ENCODE measurements at regions not wholly inside any gene's neighbourhood (a gene's known extent, or its start where the extent isn't known, plus 50 kb on each side); places are given as distances from the start of the nearest gene placed in this dataset.

DNA sequence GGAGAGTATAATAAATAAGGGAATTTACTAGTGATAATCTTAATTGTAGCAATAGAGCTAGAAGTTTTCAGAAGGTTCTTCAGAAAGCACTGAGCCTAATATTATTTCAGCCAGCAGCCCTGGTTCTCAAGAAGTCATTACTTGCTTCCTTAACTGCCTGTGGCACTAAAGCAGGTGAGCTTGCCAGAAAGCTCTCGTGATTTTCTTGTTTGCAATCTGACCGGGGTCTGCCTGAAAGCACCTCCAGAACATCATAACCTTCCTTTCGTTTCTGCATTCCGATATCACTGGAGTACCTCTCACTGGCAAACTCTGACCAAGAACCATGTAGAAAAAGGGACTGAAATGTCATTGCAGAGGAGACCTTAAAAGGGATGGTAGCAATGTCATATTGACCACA lies 510.3 kb downstream of the ZIC1 start:
- Histone ChIP-seq H3K36me3 (ENCODE audit: control insufficient read depth in 1 of 2, insufficient read depth in 2 of 2, low read length in 1 of 2) (no peaks in the 10 kb centered on the region), H3K4me1 (ENCODE audit: control insufficient read depth in 1 of 2, insufficient read depth in 2 of 2, low read length in 2 of 2) (no peaks in the 10 kb centered on the region), H3K27me3 (ENCODE audit: control insufficient read depth in 1 of 2, insufficient read depth in 2 of 2, low read length in 1 of 2) (no peaks in the 10 kb centered on the region), H3K9me3 (ENCODE audit: control insufficient read depth, low read length) (no peaks in the 10 kb centered on the region), H3K27ac (ENCODE audit: low read depth in 1 of 2, low read length in 2 of 2) (no peak overlapping the region), H3K4me3 (ENCODE audit: low read length in 2 of 2) (no peak overlapping the region)
- intact Hi-C loops (cut with DNase I), result no loop called here
- DNase-seq (no peak), ATAC-seq (ENCODE audit: low FRiP score) (no peak)
- WGBS, 2 donors, result 61 to 67% methylated on average over 4 of the region's 4 CpGs

DNA sequence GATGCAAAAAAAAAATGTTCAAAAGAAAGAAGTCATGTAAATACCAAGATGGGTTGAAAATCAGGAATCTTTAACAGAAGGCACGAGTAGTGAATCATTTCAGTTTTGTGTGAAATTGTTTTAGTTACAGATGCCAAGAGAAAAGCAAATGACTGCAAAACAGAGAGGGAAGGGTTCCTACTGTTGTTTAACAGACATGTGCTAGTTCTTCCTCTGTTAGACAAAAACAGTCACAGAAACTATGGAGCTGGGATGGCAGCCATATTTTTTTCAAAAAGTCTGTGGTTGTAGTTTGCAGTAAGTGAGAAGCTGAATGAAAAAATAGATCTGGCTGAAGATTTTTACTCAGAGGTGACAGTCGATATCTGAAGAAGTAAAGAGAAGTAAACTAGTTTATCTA lies 511.9 kb downstream of the ZIC1 start:
- intact Hi-C loops (cut with DNase I), result no loop called here
- H3K36me3 ChIP-seq (ENCODE audit: control insufficient read depth in 1 of 2, insufficient read depth in 2 of 2, low read length in 1 of 2), result no peaks in the 10 kb centered on the region
- DNase-seq (no peak), ATAC-seq (ENCODE audit: low FRiP score) (no peak)
- H3K27ac ChIP-seq (ENCODE audit: low read depth in 1 of 2, low read length in 2 of 2), result no peak overlapping the region
- H3K4me1 ChIP-seq (ENCODE audit: control insufficient read depth in 1 of 2, insufficient read depth in 2 of 2, low read length in 2 of 2), result no peaks in the 10 kb centered on the region
- 55% methylated on average over 2 of the region's 2 CpGs for WGBS, 2 donors
- no peak overlapping the region for H3K4me3 ChIP-seq (ENCODE audit: low read length in 2 of 2)
- H3K27me3 ChIP-seq (ENCODE audit: control insufficient read depth in 1 of 2, insufficient read depth in 2 of 2, low read length in 1 of 2), result no peaks in the 10 kb centered on the region
- no peaks in the 10 kb centered on the region for H3K9me3 ChIP-seq (ENCODE audit: control insufficient read depth, low read length)

GRCh38 chr3:147924755-147925154 lies 515.6 kb downstream of the ZIC1 start:
- Histone ChIP-seq H3K27me3 (ENCODE audit: control insufficient read depth in 1 of 2, insufficient read depth in 2 of 2, low read length in 1 of 2) (no peaks in the 10 kb centered on the region), H3K27ac (ENCODE audit: low read depth in 1 of 2, low read length in 2 of 2) (no peak overlapping the region), H3K4me3 (ENCODE audit: low read length in 2 of 2) (no peak overlapping the region), H3K4me1 (ENCODE audit: control insufficient read depth in 1 of 2, insufficient read depth in 2 of 2, low read length in 2 of 2) (no peaks in the 10 kb centered on the region), H3K36me3 (ENCODE audit: control insufficient read depth in 1 of 2, insufficient read depth in 2 of 2, low read length in 1 of 2) (no peaks in the 10 kb centered on the region), H3K9me3 (ENCODE audit: control insufficient read depth, low read length) (no peaks in the 10 kb centered on the region)
- no peak for DNase-seq
- intact Hi-C loops (cut with DNase I), result no loop called here
- ATAC-seq (ENCODE audit: low FRiP score), result peak; percentile 66
- WGBS, 2 donors, result 76 to 83% methylated on average over 1 of the region's 1 CpG

- Histone ChIP-seq H3K4me3 (ENCODE audit: low read length in 2 of 2) (no peak overlapping the region), H3K9me3 (ENCODE audit: control insufficient read depth, low read length) (no peaks in the 10 kb centered on the region), H3K36me3 (ENCODE audit: control insufficient read depth in 1 of 2, insufficient read depth in 2 of 2, low read length in 1 of 2) (no peaks in the 10 kb centered on the region), H3K27me3 (ENCODE audit: control insufficient read depth in 1 of 2, insufficient read depth in 2 of 2, low read length in 1 of 2) (no peaks in the 10 kb centered on the region), H3K4me1 (ENCODE audit: control insufficient read depth in 1 of 2, insufficient read depth in 2 of 2, low read length in 2 of 2) (no peaks in the 10 kb centered on the region), H3K27ac (ENCODE audit: low read depth in 1 of 2, low read length in 2 of 2) (no peak overlapping the region)
- no peak for DNase-seq
- intact Hi-C loops (cut with DNase I), result no loop called here
- no peak for ATAC-seq (ENCODE audit: low FRiP score)
Measured at GRCh38 chr3:147925272-147925671, 516.1 kb downstream of the ZIC1 start.

DNA sequence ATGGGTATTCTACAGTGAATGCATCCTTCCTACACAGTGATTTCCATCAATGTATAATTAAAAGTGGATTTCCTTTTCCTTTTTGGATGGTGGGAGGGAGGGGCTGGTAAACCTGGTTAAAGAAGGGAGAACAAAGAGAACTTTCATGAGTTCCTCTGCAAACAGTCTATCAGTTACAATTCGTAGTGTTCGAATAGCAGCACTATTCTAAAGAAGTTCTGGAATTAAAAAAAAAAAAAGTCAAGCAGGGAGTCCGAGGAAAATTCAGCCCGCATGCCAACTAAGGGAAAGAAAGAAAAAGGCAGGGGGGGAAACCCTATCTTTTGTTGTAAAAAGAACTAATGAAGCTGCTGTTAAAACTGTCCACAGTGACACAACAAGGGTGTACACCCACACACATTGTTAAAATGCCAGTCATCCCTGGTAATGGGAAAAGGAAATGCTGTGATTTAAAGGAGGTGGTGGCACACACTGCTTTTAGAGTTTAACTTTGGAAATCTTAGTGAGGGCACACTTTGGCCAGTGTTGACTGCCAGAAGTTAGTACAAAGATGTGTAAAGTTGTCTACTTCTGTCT lies 521.2 kb downstream of the ZIC1 start:
- no peaks in the 10 kb centered on the region for H3K36me3 ChIP-seq (ENCODE audit: control insufficient read depth in 1 of 2, insufficient read depth in 2 of 2, low read length in 1 of 2)
- intact Hi-C loops (cut with DNase I), result no loop called here
- DNase-seq (no peak), ATAC-seq (ENCODE audit: low FRiP score) (no peak)
- no peaks in the 10 kb centered on the region for H3K27me3 ChIP-seq (ENCODE audit: control insufficient read depth in 1 of 2, insufficient read depth in 2 of 2, low read length in 1 of 2)
- peaks cover 0 to 1% of the 10 kb centered on the region in 2 donors for H3K4me1 ChIP-seq (ENCODE audit: control insufficient read depth in 1 of 2, insufficient read depth in 2 of 2, low read length in 2 of 2)
- H3K27ac ChIP-seq (ENCODE audit: low read depth in 1 of 2, low read length in 2 of 2), result no peak overlapping the region
- WGBS, 2 donors, result 2 to 7% methylated on average over 4 of the region's 4 CpGs
- H3K4me3 ChIP-seq (ENCODE audit: low read length in 2 of 2), result peak overlapping the region in 1 of 2 donors; percentile 14
- H3K9me3 ChIP-seq (ENCODE audit: control insufficient read depth, low read length), result no peaks in the 10 kb centered on the region

DNA sequence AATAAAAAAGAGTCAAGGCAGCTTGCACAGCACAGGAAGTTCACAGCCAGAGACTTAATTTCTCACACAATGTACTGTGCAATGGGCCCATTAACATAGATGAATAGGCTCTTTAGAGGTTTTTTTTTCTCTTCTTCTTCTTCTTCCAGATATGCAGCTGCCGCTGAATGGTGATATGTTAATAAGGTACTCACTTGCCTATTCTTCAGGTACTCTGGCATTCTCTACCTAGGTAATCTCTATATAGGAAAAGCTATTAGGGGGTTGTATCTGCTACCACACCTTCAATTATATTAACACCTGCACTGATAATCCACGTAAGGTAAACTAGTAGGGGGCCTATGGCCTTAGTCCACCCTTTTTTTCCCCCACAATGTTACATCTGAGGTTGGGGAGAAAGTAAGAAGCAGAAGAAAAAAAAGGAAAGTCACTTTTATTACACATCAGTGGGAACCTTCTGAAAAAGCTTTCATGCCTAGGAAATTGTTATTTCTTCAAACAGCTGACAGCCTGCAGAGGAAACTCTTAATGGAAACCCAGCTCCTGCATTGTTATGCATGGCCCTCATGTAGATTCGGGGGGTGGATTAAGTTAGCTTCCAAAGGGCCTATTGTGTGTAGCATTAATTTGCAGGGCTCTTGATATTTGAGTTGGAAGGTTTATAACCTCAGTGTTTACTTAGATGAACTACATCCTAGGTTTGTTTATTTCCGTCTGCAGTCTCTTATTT lies 525.5 kb downstream of the ZIC1 start:
- WGBS, 2 donors, result 83 to 87% methylated on average over 4 of the region's 4 CpGs
- peaks cover 0 to 1% of the 10 kb centered on the region in 2 donors for H3K4me1 ChIP-seq (ENCODE audit: control insufficient read depth in 1 of 2, insufficient read depth in 2 of 2, low read length in 2 of 2)

DNA sequence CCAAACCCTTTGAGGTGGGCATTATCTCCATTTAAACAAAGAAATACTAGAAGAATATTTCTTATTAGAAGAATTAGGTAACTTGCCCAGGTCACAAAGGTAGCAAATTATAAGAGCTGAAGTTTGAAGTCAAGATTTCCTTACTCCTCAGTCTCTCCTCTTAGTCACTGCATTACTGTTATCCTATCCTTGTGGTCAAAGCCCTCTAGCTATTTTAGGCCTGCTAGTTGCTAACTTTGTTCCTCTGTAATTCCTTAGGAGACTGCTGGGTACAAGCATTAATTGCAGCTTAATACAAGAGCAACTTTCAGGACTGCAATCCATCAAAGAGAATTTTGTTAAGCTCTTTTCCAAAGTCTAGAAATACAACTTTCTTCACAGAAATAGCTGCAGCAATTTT lies 528.2 kb downstream of the ZIC1 start:
- Histone ChIP-seq H3K4me3 (ENCODE audit: low read length in 2 of 2) (no peak overlapping the region), H3K27ac (ENCODE audit: low read depth in 1 of 2, low read length in 2 of 2) (no peak overlapping the region), H3K27me3 (ENCODE audit: control insufficient read depth in 1 of 2, insufficient read depth in 2 of 2, low read length in 1 of 2) (no peaks in the 10 kb centered on the region), H3K9me3 (ENCODE audit: control insufficient read depth, low read length) (no peaks in the 10 kb centered on the region), H3K4me1 (ENCODE audit: control insufficient read depth in 1 of 2, insufficient read depth in 2 of 2, low read length in 2 of 2) (peaks cover 0 to 2% of the 10 kb centered on the region in 2 donors), H3K36me3 (ENCODE audit: control insufficient read depth in 1 of 2, insufficient read depth in 2 of 2, low read length in 1 of 2) (no peaks in the 10 kb centered on the region)
- intact Hi-C loops (cut with DNase I), result no loop called here
- ATAC-seq (ENCODE audit: low FRiP score), result no peak
- DNase-seq, result no peak

More for the DNA sequence above, 525.5 kb downstream of the ZIC1 start:
- DNase-seq (no peak), ATAC-seq (ENCODE audit: low FRiP score) (no peak)
- H3K27me3 ChIP-seq (ENCODE audit: control insufficient read depth in 1 of 2, insufficient read depth in 2 of 2, low read length in 1 of 2), result no peaks in the 10 kb centered on the region
- H3K4me3 ChIP-seq (ENCODE audit: low read length in 2 of 2), result no peak overlapping the region
- no peaks in the 10 kb centered on the region for H3K36me3 ChIP-seq (ENCODE audit: control insufficient read depth in 1 of 2, insufficient read depth in 2 of 2, low read length in 1 of 2)
- intact Hi-C loops (cut with DNase I), result no loop called here
- no peaks in the 10 kb centered on the region for H3K9me3 ChIP-seq (ENCODE audit: control insufficient read depth, low read length)
- no peak overlapping the region for H3K27ac ChIP-seq (ENCODE audit: low read depth in 1 of 2, low read length in 2 of 2)

DNA sequence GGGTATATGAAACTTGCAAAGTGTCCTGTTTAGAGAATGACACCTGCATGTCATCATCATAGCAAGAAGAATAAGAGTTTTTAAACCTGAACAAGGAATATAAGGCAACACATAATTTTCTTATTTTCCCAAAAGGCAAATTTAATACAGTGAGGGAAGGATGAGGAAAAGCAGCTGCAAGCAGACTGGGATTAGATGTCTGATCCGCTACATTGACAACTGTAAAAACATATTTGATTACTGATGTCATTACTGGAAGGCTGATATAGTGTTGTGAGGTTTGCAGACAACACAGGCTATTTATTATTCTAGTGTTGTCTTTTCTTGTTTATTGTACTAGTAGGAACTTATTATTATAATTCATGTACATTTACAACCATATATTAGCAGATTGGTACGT lies 528.7 kb downstream of the ZIC1 start:
- Histone ChIP-seq H3K27me3 (ENCODE audit: control insufficient read depth in 1 of 2, insufficient read depth in 2 of 2, low read length in 1 of 2) (no peaks in the 10 kb centered on the region), H3K27ac (ENCODE audit: low read depth in 1 of 2, low read length in 2 of 2) (no peak overlapping the region), H3K4me3 (ENCODE audit: low read length in 2 of 2) (no peak overlapping the region), H3K36me3 (ENCODE audit: control insufficient read depth in 1 of 2, insufficient read depth in 2 of 2, low read length in 1 of 2) (no peaks in the 10 kb centered on the region), H3K9me3 (ENCODE audit: control insufficient read depth, low read length) (no peaks in the 10 kb centered on the region), H3K4me1 (ENCODE audit: control insufficient read depth in 1 of 2, insufficient read depth in 2 of 2, low read length in 2 of 2) (peaks cover 0 to 2% of the 10 kb centered on the region in 2 donors)
- ATAC-seq (ENCODE audit: low FRiP score) (no peak), DNase-seq (no peak)
- 96 to 97% methylated on average over 2 of the region's 2 CpGs for WGBS, 2 donors
- intact Hi-C loops (cut with DNase I), result no loop called here

- Histone ChIP-seq H3K36me3 (ENCODE audit: control insufficient read depth in 1 of 2, insufficient read depth in 2 of 2, low read length in 1 of 2) (no peaks in the 10 kb centered on the region), H3K27ac (ENCODE audit: low read depth in 1 of 2, low read length in 2 of 2) (no peak overlapping the region), H3K27me3 (ENCODE audit: control insufficient read depth in 1 of 2, insufficient read depth in 2 of 2, low read length in 1 of 2) (no peaks in the 10 kb centered on the region), H3K4me3 (ENCODE audit: low read length in 2 of 2) (no peak overlapping the region), H3K9me3 (ENCODE audit: control insufficient read depth, low read length) (no peaks in the 10 kb centered on the region), H3K4me1 (ENCODE audit: control insufficient read depth in 1 of 2, insufficient read depth in 2 of 2, low read length in 2 of 2) (peaks cover 0 to 2% of the 10 kb centered on the region in 2 donors)
- WGBS, 2 donors, result 90% methylated on average over 2 of the region's 2 CpGs
- intact Hi-C loops (cut with DNase I), result no loop called here
- no peak for DNase-seq
- ATAC-seq (ENCODE audit: low FRiP score), result no peak
Measured at GRCh38 chr3:147939425-147939824, 530.3 kb downstream of the ZIC1 start.
